Mononuclear cell (primary cell): ENCODE measurements at regions not wholly inside any gene's neighbourhood (a gene's known extent, or its start where the extent isn't known, plus 50 kb on each side); places are given as distances from the start of the nearest gene placed in this dataset.
"Not testable (repeated sequence)": the region's sequence is repeated elsewhere in the genome, so short reads cannot be mapped to it uniquely, and the experiment has no call there.

ENCODE experiments used
- H3K27me3 ChIP-seq: 2 replicates; pipeline ENCODE4 v1.6.0; 2011; ENCODE audit warnings: low read length, control low read depth; ENCODE audit not compliant: insufficient read depth
- H3K4me1 ChIP-seq: 2 replicates; pipeline ENCODE4 v1.5.1; 2011; ENCODE audit warnings: mild to moderate bottlenecking, low read length, control low read depth; ENCODE audit not compliant: insufficient read depth
- H3K4me3 ChIP-seq: 2 replicates; pipeline ENCODE4 v1.5.1; 2011; ENCODE audit warnings: mild to moderate bottlenecking, low read length, moderate library complexity
- H3K9me3 ChIP-seq: 2 replicates; pipeline ENCODE4 v1.5.1; 2011; ENCODE audit warnings: low read depth, mild to moderate bottlenecking, control low read depth, low read length

GRCh38 chr3:10736444-10736843, 79.6 kb upstream of the SLC6A11 start:
- not testable (repeated sequence) for H3K4me1 ChIP-seq, H3K4me3 ChIP-seq
- H3K27me3 ChIP-seq = peaks cover 22% of the 10 kb centered on the region
- H3K9me3 ChIP-seq = peaks cover 18% of the 10 kb centered on the region

GRCh38 chr3:10737785-10738184, 78.2 kb upstream of the SLC6A11 start:
- peaks cover 22% of the 10 kb centered on the region for H3K27me3 ChIP-seq

GRCh38 chr3:10738688-10739372, 77.2 kb upstream of the SLC6A11 start:
- Histone ChIP-seq H3K9me3 (peaks cover under 1% of the 10 kb centered on the region), H3K4me1 (no peaks in the 10 kb centered on the region), H3K27me3 (peaks cover 22% of the 10 kb centered on the region), H3K4me3 (no peak overlapping the region)

More at GRCh38 chr3:10737785-10738184, 78.2 kb upstream of the SLC6A11 start:
- no peaks in the 10 kb centered on the region for H3K4me1 ChIP-seq
- no peak overlapping the region for H3K4me3 ChIP-seq
- peaks cover 11% of the 10 kb centered on the region for H3K9me3 ChIP-seq

GRCh38 chr3:10740954-10741353, 75.1 kb upstream of the SLC6A11 start:
- H3K4me3 ChIP-seq = no peak overlapping the region
- no peaks in the 10 kb centered on the region for H3K4me1 ChIP-seq
- peaks cover 22% of the 10 kb centered on the region for H3K27me3 ChIP-seq
- no peaks in the 10 kb centered on the region for H3K9me3 ChIP-seq

GRCh38 chr3:10741891-10742671, 73.9 kb upstream of the SLC6A11 start:
- no peak overlapping the region for H3K4me3 ChIP-seq
- no peaks in the 10 kb centered on the region for H3K9me3 ChIP-seq
- H3K4me1 ChIP-seq = no peaks in the 10 kb centered on the region
- peaks cover 17% of the 10 kb centered on the region for H3K27me3 ChIP-seq

GRCh38 chr3:10743366-10744097, 72.5 kb upstream of the SLC6A11 start:
- peaks cover 3% of the 10 kb centered on the region for H3K27me3 ChIP-seq
- H3K4me1 ChIP-seq = no peaks in the 10 kb centered on the region
- H3K9me3 ChIP-seq = no peaks in the 10 kb centered on the region
- H3K4me3 ChIP-seq = no peak overlapping the region

- Histone ChIP-seq H3K4me3 (no peak overlapping the region), H3K4me1 (no peaks in the 10 kb centered on the region), H3K27me3 (no peaks in the 10 kb centered on the region), H3K9me3 (no peaks in the 10 kb centered on the region)
Measured at GRCh38 chr3:10744098-10744465, 71.9 kb upstream of the SLC6A11 start.

GRCh38 chr3:10745392-10745791, 70.6 kb upstream of the SLC6A11 start:
- Histone ChIP-seq H3K9me3 (no peaks in the 10 kb centered on the region), H3K27me3 (no peaks in the 10 kb centered on the region), H3K4me3 (no peak overlapping the region), H3K4me1 (no peaks in the 10 kb centered on the region)

GRCh38 chr3:10746001-10746400, 70.0 kb upstream of the SLC6A11 start:
- no peak overlapping the region for H3K4me3 ChIP-seq
- H3K4me1 ChIP-seq = no peaks in the 10 kb centered on the region
- no peaks in the 10 kb centered on the region for H3K27me3 ChIP-seq
- H3K9me3 ChIP-seq = no peaks in the 10 kb centered on the region

- Histone ChIP-seq H3K4me1 (no peaks in the 10 kb centered on the region), H3K9me3 (no peaks in the 10 kb centered on the region), H3K4me3 (no peak overlapping the region), H3K27me3 (no peaks in the 10 kb centered on the region)
Measured at GRCh38 chr3:10746684-10747083, 69.3 kb upstream of the SLC6A11 start.

- Histone ChIP-seq H3K27me3 (peaks cover 2% of the 10 kb centered on the region), H3K4me3 (no peak overlapping the region), H3K9me3 (no peaks in the 10 kb centered on the region), H3K4me1 (no peaks in the 10 kb centered on the region)
Measured at GRCh38 chr3:10747341-10747740, 68.7 kb upstream of the SLC6A11 start.

GRCh38 chr3:10748040-10748439, 68.0 kb upstream of the SLC6A11 start:
- no peaks in the 10 kb centered on the region for H3K9me3 ChIP-seq

GRCh38 chr3:10753964-10754363, 62.1 kb upstream of the SLC6A11 start:
- no peaks in the 10 kb centered on the region for H3K9me3 ChIP-seq
- H3K4me1 ChIP-seq = no peaks in the 10 kb centered on the region
- H3K4me3 ChIP-seq = no peak overlapping the region
- peaks cover 2% of the 10 kb centered on the region for H3K27me3 ChIP-seq

More at GRCh38 chr3:10748040-10748439, 68.0 kb upstream of the SLC6A11 start:
- Histone ChIP-seq H3K27me3 (peaks cover 2% of the 10 kb centered on the region), H3K4me3 (no peak overlapping the region), H3K4me1 (no peaks in the 10 kb centered on the region)

- no peaks in the 10 kb centered on the region for H3K9me3 ChIP-seq
- no peak overlapping the region for H3K4me3 ChIP-seq
- no peaks in the 10 kb centered on the region for H3K4me1 ChIP-seq
- peaks cover 2% of the 10 kb centered on the region for H3K27me3 ChIP-seq
Measured at GRCh38 chr3:10756546-10756945, 59.5 kb upstream of the SLC6A11 start.
